Peyer's patch (tissue), 4 donors: ENCODE measurements at regions not wholly inside any gene's neighbourhood (a gene's known extent, or its start where the extent isn't known, plus 50 kb on each side); places are given as distances from the start of the nearest gene placed in this dataset.

Experiments used
- DNase-seq, 3 donors: peaks; one replicate each; pipeline ENCODE4 v3.0.0-alpha.2; 2017 to 2019
- H3K27ac ChIP-seq, 4 donors: fragments of 200-600 bp; sonication (generic); one replicate each; pipeline ENCODE4 v1.5.1; 2016 to 2019
- H3K27me3 ChIP-seq, 2 donors: fragments of 200-600 bp; sonication (generic); one replicate each; pipeline ENCODE4 v1.5.1; 2019
- H3K36me3 ChIP-seq, 3 donors: fragments of 200-600 bp; sonication (generic); one replicate each; pipeline ENCODE4 v1.5.1; 2016 to 2019
- H3K4me1 ChIP-seq, 4 donors: fragments of 200-600 bp; sonication (generic); one replicate each; pipeline ENCODE4 v1.5.1; 2016 to 2019
- H3K4me3 ChIP-seq, 4 donors: fragments of 200-600 bp; sonication (generic); 1 replicate in 3 of 4; 2 replicates in 1 of 4; pipeline ENCODE4 v1.5.1; 2016 to 2019; ENCODE audit warnings: mild to moderate bottlenecking in 1 of 4
- H3K9me3 ChIP-seq, 4 donors: fragments of 200-600 bp; sonication (generic); one replicate each; pipeline ENCODE4 v1.5.1; 2016 to 2019; ENCODE audit warnings: mild to moderate bottlenecking in 1 of 4
- CTCF ChIP-seq, 6 experiments: fragments of 450-650 bp in 4 of 6; fragments of 200-600 bp in 2 of 6; sonication (generic) in 1 of 6; IDR thresholded peaks; one replicate each; pipeline ENCODE4 v1.5.1; 2017 to 2019; ENCODE audit warnings: antibody characterized with exemption in 6 of 6, mild to moderate bottlenecking in 3 of 6, moderate library complexity in 1 of 6
- POLR2A ChIP-seq, 2 donors: fragments of 450-650 bp; IDR thresholded peaks; one replicate each; pipeline ENCODE4 v1.5.1; 2017; ENCODE audit warnings: antibody characterized with exemption in 2 of 2, mild to moderate bottlenecking in 2 of 2, moderate library complexity in 2 of 2
- small RNA-seq, 2 donors: library from RNA; depleted of rRNA; stranded (forward); fragments of <200 nt; gene quantifications; one replicate each; pipeline ENCODE3, GENCODE V24; 2016

DNA sequence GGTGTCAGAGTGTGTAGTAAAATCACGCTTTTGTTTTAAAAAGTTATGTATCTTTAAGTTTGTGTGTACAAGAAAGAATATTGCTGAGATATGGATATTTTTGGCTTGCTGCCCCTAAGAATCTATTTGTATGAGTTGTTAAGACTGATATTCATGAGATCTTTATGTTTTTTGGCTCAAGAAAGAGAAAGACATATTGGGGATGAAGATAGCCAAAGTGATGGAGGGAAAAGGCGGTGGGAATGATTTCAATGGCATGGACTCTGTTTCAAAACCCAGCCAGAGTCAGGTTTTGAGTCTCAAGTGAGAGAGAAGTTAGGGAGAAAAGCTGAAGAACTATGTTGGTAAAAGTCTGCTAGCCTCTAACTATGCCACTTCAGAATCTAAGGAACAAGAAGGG, 351.7 kb downstream of the PBX1 start:
- no peak overlapping the region for H3K4me3 ChIP-seq
- no peak overlapping the region for H3K27ac ChIP-seq
- no peaks in the 10 kb centered on the region for H3K27me3 ChIP-seq
- no peaks in the 10 kb centered on the region for H3K36me3 ChIP-seq
- no peaks in the 10 kb centered on the region for H3K4me1 ChIP-seq
- H3K9me3 ChIP-seq, result no peaks in the 10 kb centered on the region
- TF ChIP-seq POLR2A (IDR thresholded peaks at IDR 0.05) (no peak), CTCF (IDR thresholded peaks at IDR 0.05) (no peak)
- DNase-seq, result no peak

GRCh38 chr1:164907666-164908065, 348.7 kb downstream of the PBX1 start:
- Histone ChIP-seq H3K27me3 (no peaks in the 10 kb centered on the region), H3K4me1 (no peaks in the 10 kb centered on the region), H3K9me3 (no peaks in the 10 kb centered on the region), H3K36me3 (no peaks in the 10 kb centered on the region), H3K4me3 (no peak overlapping the region), H3K27ac (no peak overlapping the region)
- no peak for DNase-seq
- TF ChIP-seq CTCF (IDR thresholded peaks at IDR 0.05), result no peak
- TF ChIP-seq POLR2A (IDR thresholded peaks at IDR 0.05), result no peak

DNA sequence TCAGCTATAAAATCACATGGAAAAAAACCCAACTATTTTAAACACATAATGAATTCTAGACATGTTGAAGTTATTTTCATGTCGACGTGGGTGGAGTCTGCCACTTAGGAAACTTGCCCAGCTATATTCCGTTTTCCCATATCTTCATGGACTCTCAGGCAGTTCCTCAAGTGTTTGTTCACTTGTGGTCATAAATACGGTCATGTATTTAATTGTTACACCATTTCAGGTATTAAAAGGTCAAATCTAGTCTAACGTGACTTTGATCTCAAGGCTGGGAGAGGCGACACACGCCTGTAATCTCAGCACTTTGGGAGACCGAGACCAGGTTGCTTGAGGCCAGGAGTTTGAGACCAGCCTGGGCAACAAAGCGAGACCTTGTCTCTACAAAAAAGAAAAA, 346.9 kb downstream of the PBX1 start:
- no peaks in the 10 kb centered on the region for H3K36me3 ChIP-seq
- TF ChIP-seq CTCF (IDR thresholded peaks at IDR 0.05) (no peak), POLR2A (IDR thresholded peaks at IDR 0.05) (no peak)
- DNase-seq, result no peak
- H3K9me3 ChIP-seq, result no peaks in the 10 kb centered on the region
- no peaks in the 10 kb centered on the region for H3K4me1 ChIP-seq
- no peak overlapping the region for H3K27ac ChIP-seq
- no peak overlapping the region for H3K4me3 ChIP-seq
- no peaks in the 10 kb centered on the region for H3K27me3 ChIP-seq

- DNase-seq, result no peak
- Histone ChIP-seq H3K4me3 (no peak overlapping the region), H3K4me1 (no peaks in the 10 kb centered on the region), H3K27ac (no peak overlapping the region), H3K36me3 (no peaks in the 10 kb centered on the region), H3K9me3 (no peaks in the 10 kb centered on the region), H3K27me3 (no peaks in the 10 kb centered on the region)
- TF ChIP-seq CTCF (IDR thresholded peaks at IDR 0.05), result no peak
These were observed 343.5 kb downstream of the PBX1 start for GRCh38 chr1:164902491-164902890.

Small RNAs in the stretch of these regions (small RNA-seq; reads per million reads assigned to genes)
- 0 reads per million in 2 donors for gene RNU6-755P
